ENCODE measurements at regions not wholly inside any gene's neighbourhood (a gene's known extent, or its start where the extent isn't known, plus 50 kb on each side); places are given as distances from the start of the nearest gene placed in this dataset.

DNA sequence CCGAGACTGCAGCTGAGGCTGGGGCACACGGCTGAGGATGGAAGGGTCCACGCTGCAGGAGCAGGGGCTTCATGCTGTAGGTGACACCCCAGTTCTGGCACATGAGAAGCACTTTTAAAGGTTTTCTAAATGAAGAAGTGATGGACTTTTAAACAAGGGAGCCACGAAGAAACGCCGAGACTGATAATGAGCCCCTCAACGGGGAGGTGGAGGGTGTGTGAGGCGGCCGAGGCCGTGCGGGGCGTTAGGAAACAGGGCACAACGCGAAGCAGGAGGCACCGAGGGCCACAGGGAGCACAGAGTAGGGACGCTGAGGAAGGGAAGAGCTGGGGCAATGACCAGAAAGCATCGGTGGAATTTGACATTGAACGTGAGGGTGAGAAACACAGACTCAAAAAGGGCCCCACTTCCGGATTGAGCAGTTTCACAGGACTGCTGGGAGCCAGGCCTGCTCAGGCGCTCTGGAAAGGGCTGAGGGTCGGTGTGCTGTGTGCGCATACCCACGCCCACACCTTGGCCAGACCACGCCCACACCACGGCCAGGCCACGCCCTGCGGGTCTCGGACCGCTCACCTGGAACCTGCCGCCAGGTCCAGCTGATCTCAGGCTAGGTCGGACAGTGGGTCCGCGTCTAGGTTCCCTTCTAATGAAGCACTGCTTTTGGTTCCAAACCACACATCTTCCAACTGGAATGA, 115.7 kb downstream of the GYPC start:
- no peak for TF ChIP-seq Cebpa-rat (IDR thresholded peaks at IDR 0.05)
- no peaks in the 10 kb centered on the region for H4K20me1 ChIP-seq
- no peaks in the 10 kb centered on the region for H3K9me3 ChIP-seq
- H3K4me2 ChIP-seq = no peak overlapping the region
- H3K36me3 ChIP-seq = no peaks in the 10 kb centered on the region
- H3K27me3 ChIP-seq = no peaks in the 10 kb centered on the region
- H3K4me1 ChIP-seq = no peaks in the 10 kb centered on the region
- no peak overlapping the region for H3K27ac ChIP-seq
- no peak overlapping the region for H3K4me3 ChIP-seq
- no peak overlapping the region for H3K9ac ChIP-seq

DNA sequence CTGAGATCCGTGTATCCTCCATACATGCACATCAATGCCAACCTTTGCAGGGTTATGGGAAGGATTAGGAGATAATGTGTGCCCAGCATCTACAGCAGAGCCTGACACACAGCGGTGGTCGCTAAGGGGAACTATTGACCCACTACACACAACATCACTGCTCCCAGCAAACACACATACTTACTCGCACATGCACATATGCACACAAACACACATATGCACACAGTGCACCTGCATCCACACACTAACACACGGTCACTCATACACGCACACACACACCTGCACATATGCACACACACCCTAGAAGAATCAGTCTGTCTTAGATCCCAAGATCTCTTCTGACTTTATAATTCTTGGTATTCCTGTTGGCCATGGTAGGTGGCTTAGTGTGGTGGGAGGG, 118.3 kb downstream of the GYPC start:
- Histone ChIP-seq H3K4me1 (no peaks in the 10 kb centered on the region), H3K9me3 (no peaks in the 10 kb centered on the region), H3K4me3 (no peak overlapping the region), H3K9ac (no peak overlapping the region), H4K20me1 (no peaks in the 10 kb centered on the region), H3K36me3 (no peaks in the 10 kb centered on the region), H3K4me2 (no peak overlapping the region), H3K27me3 (no peaks in the 10 kb centered on the region), H3K27ac (no peak overlapping the region)
- TF ChIP-seq Cebpa-rat (IDR thresholded peaks at IDR 0.05) = no peak

DNA sequence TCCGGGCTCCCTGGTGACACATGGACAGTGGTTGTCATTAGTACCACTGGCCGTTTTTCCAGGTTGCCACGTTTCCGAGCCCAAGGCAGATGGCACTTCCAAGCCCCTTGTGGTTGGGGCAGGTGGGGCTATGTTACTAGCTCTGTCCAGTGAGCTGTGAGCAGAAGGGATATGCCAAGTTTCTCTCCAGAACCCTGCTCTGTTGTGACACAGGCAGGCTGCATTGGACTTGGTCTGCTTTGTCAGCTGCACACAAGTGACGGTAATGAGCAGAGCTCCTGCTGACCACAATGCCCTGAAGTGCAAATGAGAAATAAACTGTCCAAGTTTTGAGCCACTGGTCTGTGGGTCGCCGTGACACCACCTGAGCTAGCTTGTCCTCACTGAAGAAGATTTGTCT, 118.8 kb downstream of the GYPC start:
- Histone ChIP-seq H4K20me1 (no peaks in the 10 kb centered on the region), H3K9me3 (no peaks in the 10 kb centered on the region), H3K4me3 (no peak overlapping the region), H3K4me2 (no peak overlapping the region), H3K4me1 (no peaks in the 10 kb centered on the region), H3K36me3 (no peaks in the 10 kb centered on the region), H3K27ac (no peak overlapping the region), H3K27me3 (no peaks in the 10 kb centered on the region), H3K9ac (no peak overlapping the region)
- TF ChIP-seq Cebpa-rat (IDR thresholded peaks at IDR 0.05) = no peak

DNA sequence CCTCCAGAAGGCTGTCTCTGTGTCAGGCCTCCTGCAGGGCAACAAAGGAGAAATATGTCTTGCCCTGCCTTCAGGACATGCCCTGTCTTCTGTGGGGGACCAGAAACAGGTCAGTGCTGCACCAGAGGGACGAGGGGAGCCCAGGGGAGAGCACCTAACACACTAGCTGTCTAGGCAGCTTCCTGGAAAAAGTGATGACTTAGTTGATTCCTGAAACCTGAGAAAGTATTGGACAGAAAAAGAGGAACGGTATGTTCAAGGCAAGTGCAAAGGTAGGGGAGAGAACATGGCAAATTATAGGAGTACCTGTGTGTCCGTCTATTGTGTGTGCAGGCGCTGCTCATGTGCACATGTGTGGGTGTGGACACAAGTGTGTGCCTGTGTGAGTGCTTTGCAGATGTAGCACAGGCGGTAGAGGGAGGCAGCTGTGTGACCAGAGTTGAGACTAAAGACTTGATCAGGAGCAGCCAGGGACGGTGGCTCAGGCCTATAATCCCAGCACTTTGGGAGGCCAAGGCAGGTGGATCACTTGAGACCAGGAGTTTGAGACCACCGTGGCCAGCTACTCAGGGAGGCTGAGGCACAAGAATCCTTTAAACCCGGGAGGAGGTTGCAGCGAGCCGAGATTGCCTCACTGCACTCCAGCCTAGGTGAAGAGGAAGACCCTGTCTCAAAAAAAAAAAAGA, 119.5 kb downstream of the GYPC start:
- no peak overlapping the region for H3K27ac ChIP-seq
- H3K27me3 ChIP-seq = no peaks in the 10 kb centered on the region
- H3K9me3 ChIP-seq = no peaks in the 10 kb centered on the region
- H4K20me1 ChIP-seq = no peaks in the 10 kb centered on the region
- no peaks in the 10 kb centered on the region for H3K36me3 ChIP-seq
- no peak overlapping the region for H3K4me3 ChIP-seq
- no peaks in the 10 kb centered on the region for H3K4me1 ChIP-seq
- no peak overlapping the region for H3K9ac ChIP-seq
- no peak for TF ChIP-seq Cebpa-rat (IDR thresholded peaks at IDR 0.05)
- H3K4me2 ChIP-seq = no peak overlapping the region

DNA sequence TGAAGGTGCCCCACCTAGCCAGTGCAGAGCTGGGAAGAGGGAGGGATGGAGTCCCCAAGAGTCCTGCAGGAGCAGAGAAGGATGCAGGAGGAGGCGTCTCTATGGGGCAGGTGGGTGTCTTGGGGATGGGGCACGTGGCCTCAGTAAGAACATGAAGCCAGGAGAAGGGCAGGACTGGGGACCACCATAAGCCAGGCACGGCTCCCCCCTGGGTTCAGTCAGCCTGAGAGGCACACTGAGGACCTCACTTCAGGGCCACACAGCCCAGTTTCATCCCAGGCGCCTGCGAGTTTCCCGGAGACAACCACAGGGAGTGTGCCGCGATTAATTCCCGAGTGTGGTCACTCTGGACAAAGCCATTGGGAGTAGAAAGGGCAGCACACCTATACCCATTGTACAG, 120.3 kb downstream of the GYPC start:
- H3K27me3 ChIP-seq = no peaks in the 10 kb centered on the region
- H3K27ac ChIP-seq = no peak overlapping the region
- H3K9ac ChIP-seq = no peak overlapping the region
- peak overlapping the region; percentile 100 for H3K4me2 ChIP-seq
- no peak for TF ChIP-seq Cebpa-rat (IDR thresholded peaks at IDR 0.05)
- H3K4me3 ChIP-seq = peak overlapping the region; percentile 82
- H3K4me1 ChIP-seq = no peaks in the 10 kb centered on the region
- no peaks in the 10 kb centered on the region for H4K20me1 ChIP-seq
- no peaks in the 10 kb centered on the region for H3K36me3 ChIP-seq
- H3K9me3 ChIP-seq = no peaks in the 10 kb centered on the region

DNA sequence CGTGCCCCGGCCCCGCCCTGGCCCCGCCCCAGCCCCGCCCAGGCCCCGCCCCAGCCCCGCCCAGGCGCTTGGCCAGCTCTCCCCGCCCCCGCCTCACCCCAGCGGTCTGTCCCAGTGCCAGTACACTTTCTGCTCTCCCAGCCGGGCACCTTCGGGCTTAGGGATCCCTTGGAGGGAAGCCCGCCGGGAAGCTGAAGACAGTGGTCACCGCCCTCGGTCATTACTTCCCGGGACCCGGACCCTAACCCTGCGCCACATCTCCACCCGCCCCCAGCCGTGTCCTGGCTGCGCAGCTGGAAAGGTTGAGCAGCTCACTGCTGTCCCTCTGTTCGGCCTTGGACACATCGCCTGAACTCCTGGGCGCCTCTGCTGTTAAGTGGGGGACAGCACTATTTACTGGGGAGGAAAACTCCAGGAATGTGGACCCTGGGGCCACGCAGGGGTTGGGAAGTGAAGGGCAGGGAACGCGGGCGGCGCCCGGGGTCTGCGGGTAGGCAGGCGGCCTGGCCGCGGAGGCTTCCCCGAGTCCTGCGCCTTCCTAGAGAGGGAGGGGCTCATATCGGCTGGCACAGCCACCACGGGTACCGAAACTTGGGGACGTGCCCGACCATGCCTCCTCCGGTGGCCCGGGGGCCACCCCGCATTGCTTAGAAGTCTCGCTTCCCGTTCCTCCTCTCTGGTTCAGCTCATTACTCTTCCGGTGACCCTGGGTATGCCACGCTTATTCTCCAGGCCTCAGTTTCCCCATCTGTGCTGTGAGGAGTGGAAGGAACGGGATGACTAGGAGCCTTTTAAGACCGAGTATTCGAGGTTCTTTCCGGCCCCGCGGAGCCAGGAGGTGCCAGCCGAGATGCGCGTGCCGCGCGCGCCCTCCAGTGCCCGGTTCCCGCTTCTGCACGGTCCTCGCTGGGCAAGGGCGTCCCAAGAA, 121.0 kb downstream of the GYPC start:
- no peak for TF ChIP-seq Cebpa-rat (IDR thresholded peaks at IDR 0.05)
- H3K36me3 ChIP-seq = no peaks in the 10 kb centered on the region
- H3K9me3 ChIP-seq = no peaks in the 10 kb centered on the region
- H3K27me3 ChIP-seq = no peaks in the 10 kb centered on the region
- H3K27ac ChIP-seq = 0 out of 2 replicates have a peak overlapping the region, but pooled peaks have one; percentile 42
- peak overlapping the region; percentile 81 for H3K9ac ChIP-seq
- peak overlapping the region; percentile 100 for H3K4me2 ChIP-seq
- H3K4me1 ChIP-seq = no peaks in the 10 kb centered on the region
- H4K20me1 ChIP-seq = no peaks in the 10 kb centered on the region
- peak overlapping the region; percentile 82 for H3K4me3 ChIP-seq

DNA sequence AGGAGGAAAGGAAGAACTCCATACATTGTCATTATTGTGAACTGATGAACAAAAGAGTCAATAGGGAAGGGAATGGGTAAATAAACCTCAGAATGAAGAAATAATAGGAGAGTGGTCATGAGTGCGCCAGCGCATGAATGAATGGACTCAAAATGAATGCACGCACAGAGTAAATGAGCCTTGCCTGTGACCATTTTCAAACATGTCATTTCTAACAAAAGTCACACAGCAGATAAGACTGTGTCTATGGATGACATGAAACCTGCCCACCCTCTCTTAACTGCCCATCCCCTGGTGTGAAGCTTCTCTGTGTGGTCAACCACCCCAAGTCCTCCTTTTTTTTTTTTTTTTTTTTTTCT, 121.1 kb upstream of the TEX51 start:
- no peak overlapping the region for H3K9ac ChIP-seq
- no peak for TF ChIP-seq Cebpa-rat (IDR thresholded peaks at IDR 0.05)
- H3K4me3 ChIP-seq = peak overlapping the region; percentile 82
- no peaks in the 10 kb centered on the region for H3K9me3 ChIP-seq
- no peak overlapping the region for H3K27ac ChIP-seq
- H3K4me2 ChIP-seq = peak overlapping the region; percentile 100; the same call in 1 of the 2 replicates
- no peaks in the 10 kb centered on the region for H3K27me3 ChIP-seq
- H3K4me1 ChIP-seq = no peaks in the 10 kb centered on the region
- no peaks in the 10 kb centered on the region for H3K36me3 ChIP-seq
- no peaks in the 10 kb centered on the region for H4K20me1 ChIP-seq

DNA sequence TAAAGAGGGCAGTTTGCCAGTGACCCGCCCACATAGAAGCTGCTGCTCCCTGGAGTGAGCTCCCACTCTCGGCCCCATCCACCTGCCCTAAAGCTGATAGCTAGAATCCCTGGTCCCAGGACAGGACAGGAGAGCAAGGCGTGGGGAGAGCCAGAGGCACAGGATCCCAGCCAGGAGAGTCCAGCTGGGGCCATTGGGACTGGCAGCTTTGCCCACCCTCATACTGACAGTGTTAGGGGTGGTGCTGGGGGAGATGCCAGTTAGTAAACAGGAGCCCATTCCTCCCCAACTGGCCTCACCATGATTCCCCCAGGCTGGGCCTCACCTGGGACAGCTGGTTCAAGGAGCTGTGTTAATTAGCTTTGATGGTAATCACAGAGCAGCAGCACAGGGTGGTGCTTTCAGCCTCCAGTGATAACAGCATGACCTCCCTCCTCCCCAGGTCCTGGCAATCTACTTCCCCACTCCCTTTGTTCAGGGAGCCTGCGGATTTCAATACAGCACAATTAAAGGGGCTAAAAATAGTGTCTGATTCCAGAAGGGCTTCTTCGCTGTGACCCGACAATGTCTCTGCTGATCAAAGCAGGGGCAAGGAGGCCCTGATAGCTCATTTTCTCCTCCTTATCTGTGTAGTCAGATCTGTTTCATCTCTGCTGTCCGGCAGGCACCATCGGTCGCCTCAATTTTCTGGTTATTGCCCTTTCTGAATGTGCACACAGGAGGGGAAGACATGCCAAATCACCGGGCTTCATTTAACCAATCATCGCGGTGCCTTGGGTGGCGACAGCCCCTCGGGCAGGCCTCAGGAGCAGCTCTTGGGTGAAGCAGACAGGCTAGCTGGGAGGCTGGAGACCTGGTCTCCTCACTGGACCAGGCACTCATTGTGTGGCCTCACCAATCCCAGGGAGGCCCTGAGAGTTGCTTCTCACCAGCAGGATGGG, 119.9 kb upstream of the TEX51 start:
- Histone ChIP-seq H3K27ac (no peak overlapping the region), H3K36me3 (no peaks in the 10 kb centered on the region), H4K20me1 (no peaks in the 10 kb centered on the region), H3K27me3 (no peaks in the 10 kb centered on the region), H3K9ac (no peak overlapping the region), H3K4me1 (no peaks in the 10 kb centered on the region), H3K4me2 (no peak overlapping the region), H3K9me3 (no peaks in the 10 kb centered on the region), H3K4me3 (no peak overlapping the region)
- TF ChIP-seq Cebpa-rat (IDR thresholded peaks at IDR 0.05) = no peak

DNA sequence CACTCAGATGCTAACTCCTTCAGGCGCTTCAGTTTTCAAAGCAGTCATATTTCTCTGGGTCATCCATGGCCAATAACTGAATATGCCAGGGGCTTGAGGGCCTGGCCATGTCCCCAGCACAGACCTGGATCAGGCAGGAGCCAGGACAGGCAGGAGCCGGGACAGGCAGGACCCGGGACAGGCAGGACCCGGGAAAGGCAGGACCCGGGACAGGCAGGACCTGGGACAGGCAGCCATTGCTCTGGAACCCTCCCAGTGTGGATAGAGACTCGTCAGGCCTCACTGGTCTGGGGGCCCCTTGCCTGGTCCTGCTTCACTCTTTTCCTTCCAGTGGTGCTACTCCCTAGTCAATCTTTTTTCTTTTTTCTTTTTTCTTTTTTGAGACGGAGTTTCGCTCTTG, 117.5 kb upstream of the TEX51 start:
- no peak overlapping the region for H3K4me2 ChIP-seq
- no peak overlapping the region for H3K9ac ChIP-seq
- H3K36me3 ChIP-seq = no peaks in the 10 kb centered on the region

More for the DNA sequence above, 117.5 kb upstream of the TEX51 start:
- TF ChIP-seq Cebpa-rat (IDR thresholded peaks at IDR 0.05) = no peak
- no peak overlapping the region for H3K4me3 ChIP-seq
- H3K27me3 ChIP-seq = no peaks in the 10 kb centered on the region
- H4K20me1 ChIP-seq = no peaks in the 10 kb centered on the region
- no peak overlapping the region for H3K27ac ChIP-seq
- H3K4me1 ChIP-seq = no peaks in the 10 kb centered on the region
- no peaks in the 10 kb centered on the region for H3K9me3 ChIP-seq
